Neural progenitor cell (in vitro differentiated cells): ENCODE measurements at regions not wholly inside any gene's neighbourhood (a gene's known extent, or its start where the extent isn't known, plus 50 kb on each side); places are given as distances from the start of the nearest gene placed in this dataset.

Experiments
- EZH2 ChIP-seq: fragments of 200-600 bp; sonication (generic); IDR thresholded peaks from 2 replicates; pipeline ENCODE4 v1.6.1; 2017; ENCODE audit warnings: antibody characterized with exemption, mild to moderate bottlenecking, moderate library complexity
- EZH2phosphoT487 ChIP-seq: fragments of 200-600 bp; sonication (generic); IDR thresholded peaks from 2 replicates; pipeline ENCODE4 v1.6.1; 2017; ENCODE audit warnings: antibody characterized with exemption
- TF ChIP-seq, protein P1 (sequence below): fragments of 200-600 bp; sonication (generic); IDR thresholded peaks from 2 replicates; pipeline ENCODE4 v1.5.1; 2017; ENCODE audit warnings: antibody characterized with exemption, mild to moderate bottlenecking

GRCh38 chr3:55333046-55333445, 154.1 kb downstream of the WNT5A start:
- TF ChIP-seq, protein P1, sequence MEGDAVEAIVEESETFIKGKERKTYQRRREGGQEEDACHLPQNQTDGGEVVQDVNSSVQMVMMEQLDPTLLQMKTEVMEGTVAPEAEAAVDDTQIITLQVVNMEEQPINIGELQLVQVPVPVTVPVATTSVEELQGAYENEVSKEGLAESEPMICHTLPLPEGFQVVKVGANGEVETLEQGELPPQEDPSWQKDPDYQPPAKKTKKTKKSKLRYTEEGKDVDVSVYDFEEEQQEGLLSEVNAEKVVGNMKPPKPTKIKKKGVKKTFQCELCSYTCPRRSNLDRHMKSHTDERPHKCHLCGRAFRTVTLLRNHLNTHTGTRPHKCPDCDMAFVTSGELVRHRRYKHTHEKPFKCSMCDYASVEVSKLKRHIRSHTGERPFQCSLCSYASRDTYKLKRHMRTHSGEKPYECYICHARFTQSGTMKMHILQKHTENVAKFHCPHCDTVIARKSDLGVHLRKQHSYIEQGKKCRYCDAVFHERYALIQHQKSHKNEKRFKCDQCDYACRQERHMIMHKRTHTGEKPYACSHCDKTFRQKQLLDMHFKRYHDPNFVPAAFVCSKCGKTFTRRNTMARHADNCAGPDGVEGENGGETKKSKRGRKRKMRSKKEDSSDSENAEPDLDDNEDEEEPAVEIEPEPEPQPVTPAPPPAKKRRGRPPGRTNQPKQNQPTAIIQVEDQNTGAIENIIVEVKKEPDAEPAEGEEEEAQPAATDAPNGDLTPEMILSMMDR, result no peak
- TF ChIP-seq EZH2phosphoT487, result no peak
- TF ChIP-seq EZH2, result no peak
